HG02943 (cell line): ENCODE measurements at regions not wholly inside any gene's neighbourhood (a gene's known extent, or its start where the extent isn't known, plus 50 kb on each side); places are given as distances from the start of the nearest gene placed in this dataset.

Experiments
- ATAC-seq: cut with Tn5 transposase; IDR thresholded peaks from one replicate; pipeline ENCODE4 v1.9.1; 2021; ENCODE audit warnings: mild to moderate bottlenecking, low read depth, moderate library complexity; ENCODE audit not compliant: unreplicated experiment

GRCh38 chr3:22960105-22960984 is 242.8 kb upstream of the UBE2E2 start:
- ATAC-seq = no peak

- no peak for ATAC-seq
Observed at GRCh38 chr3:22962244-22962643, 240.9 kb upstream of the UBE2E2 start.

DNA sequence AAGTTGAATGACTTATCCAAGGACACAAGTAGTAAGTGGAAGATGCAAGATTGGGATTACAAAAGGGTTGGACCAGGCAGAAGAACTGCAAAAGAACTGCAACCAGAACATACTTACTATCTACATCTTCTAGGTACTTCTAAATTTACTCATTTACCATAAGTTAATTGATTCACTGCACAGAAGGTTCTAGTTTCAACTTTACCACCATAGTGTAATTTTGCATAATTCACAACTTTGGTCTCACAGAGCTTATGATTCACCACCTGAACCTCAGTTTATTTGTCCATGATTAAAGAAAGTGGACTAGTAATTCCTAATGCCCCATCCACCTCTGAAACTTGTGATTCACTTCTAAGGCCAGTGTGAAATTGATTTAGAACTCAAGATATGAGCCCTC is 236.8 kb upstream of the UBE2E2 start:
- no peak for ATAC-seq

DNA sequence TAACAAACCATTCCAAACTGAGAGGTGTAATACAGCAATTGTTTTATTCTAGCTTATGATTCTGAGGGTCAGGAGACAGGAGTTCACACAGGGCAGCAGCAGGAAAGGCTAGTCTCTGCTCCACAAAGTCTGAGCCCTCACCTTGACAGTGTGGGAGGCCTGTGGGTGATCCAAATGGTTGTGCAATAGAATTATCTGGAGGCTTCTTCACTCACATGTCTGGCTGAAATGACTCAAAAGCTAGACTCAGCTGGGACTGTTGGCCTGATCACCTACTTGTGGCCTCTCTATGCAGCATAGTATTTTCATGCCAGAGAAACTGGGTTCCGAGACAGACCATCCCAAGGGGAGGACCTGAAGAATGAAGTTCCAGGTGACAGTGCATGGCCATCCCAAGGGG is 233.9 kb upstream of the UBE2E2 start:
- ATAC-seq = no peak

- ATAC-seq = no peak
Observed at GRCh38 chr3:22971497-22971896, 231.6 kb upstream of the UBE2E2 start.

GRCh38 chr3:22977042-22977441 is 226.1 kb upstream of the UBE2E2 start:
- no peak for ATAC-seq

- ATAC-seq = peak; percentile 68
Observed at GRCh38 chr3:22977650-22978289, 225.4 kb upstream of the UBE2E2 start.

GRCh38 chr3:22979581-22979980 is 223.5 kb upstream of the UBE2E2 start:
- ATAC-seq = no peak

DNA sequence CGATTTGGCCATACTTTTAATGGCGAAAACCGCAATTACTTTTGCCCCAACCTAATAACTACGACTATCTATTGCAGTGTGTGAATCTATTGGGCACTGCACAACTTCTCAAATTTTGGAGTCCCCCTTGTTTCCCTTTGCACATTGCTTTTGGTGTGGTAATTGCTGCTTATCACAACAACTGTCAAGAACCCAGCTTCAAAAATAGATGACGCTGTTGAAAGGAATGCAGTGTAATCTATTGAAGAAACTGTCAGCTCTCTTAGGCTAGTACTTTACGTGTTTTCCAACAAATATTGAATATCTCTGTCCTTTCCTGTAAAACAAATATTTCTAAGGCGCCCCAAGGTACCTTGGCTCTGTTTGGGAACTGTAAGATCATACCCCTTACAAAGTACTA is 222.8 kb upstream of the UBE2E2 start:
- ATAC-seq = no peak

DNA sequence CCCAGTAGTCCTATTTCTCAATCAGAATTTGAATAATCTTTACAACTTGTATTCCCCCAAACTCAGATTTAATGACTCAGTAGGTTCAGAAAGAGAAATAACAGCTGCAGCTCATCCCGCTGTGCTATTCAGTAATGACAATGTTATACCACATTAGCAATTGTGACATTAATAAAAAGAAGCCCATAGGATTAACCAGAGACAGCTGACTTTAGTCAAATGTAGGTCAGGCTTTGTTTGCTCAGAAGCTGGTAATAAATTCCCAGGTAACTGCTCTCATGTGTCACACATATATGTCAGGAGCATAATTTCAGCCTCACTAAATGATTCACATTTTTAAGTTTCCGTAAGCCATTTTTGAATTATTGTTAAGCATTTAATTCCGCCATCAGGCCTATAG is 222.0 kb upstream of the UBE2E2 start:
- ATAC-seq = no peak

DNA sequence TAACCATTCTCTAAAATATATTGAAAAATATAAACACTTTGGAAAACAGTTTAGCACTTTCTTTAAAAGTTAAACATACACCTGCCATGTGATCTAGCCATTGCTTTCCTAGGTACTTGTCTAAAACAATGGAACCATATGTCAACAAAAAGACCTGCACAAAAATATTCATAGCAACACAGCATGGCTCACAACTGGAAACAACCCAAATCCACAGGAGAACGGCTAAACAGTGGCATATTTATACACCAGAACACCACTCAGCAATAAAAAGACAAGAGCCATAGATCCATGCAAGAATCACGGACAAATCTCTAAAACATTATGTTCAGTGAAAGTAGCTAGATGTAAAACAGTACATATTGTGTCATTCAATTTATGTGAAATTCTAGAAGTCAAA is 221.3 kb upstream of the UBE2E2 start:
- no peak for ATAC-seq

DNA sequence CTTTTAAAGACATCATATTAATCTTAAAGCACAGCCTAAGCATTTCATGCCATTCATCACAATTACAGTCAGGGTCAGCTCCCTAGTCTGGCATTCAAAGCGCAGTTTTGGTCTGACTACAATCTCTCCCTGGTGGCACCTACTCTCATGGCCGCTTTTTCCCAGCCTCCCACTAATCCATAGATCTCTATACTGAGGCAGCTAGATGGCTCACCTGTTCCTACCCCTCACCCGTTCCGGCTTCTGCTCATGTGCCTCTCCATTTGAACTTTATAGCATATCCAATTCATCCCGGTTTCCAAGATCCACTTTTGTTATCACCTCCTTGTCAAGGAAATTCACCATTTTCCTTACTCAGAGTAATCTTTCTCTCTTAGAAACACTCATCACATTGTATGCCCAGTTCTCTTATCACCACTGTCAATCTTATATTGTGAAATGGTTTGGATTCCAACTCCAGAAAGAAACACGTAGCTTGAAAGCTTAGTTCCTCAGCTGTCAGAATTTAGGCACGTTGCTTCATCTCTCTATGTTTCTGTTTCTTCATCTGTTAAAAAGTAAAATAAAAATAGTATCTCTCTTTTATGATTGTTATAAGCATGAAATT is 220.0 kb upstream of the UBE2E2 start:
- no peak for ATAC-seq

GRCh38 chr3:22986958-22987357 is 216.2 kb upstream of the UBE2E2 start:
- ATAC-seq = no peak

DNA sequence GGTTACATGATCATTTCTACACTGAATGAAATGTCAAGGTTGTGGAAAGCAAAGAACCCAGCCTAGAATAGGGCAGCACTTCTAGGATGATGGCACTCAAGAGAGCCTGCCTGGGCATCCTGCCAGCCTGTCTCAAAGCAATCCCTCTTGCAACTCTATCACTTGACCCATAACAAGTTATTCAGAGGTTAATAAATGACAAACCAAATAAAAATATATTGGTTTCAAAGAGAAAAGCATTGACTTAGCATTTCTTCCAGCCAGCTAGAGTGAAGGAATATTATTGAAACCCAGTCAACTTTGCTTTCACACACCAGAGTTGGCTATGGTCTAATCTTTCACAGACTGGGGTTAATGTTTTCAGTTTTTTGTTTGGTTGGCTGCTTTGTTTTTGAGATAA is 214.6 kb upstream of the UBE2E2 start:
- no peak for ATAC-seq

DNA sequence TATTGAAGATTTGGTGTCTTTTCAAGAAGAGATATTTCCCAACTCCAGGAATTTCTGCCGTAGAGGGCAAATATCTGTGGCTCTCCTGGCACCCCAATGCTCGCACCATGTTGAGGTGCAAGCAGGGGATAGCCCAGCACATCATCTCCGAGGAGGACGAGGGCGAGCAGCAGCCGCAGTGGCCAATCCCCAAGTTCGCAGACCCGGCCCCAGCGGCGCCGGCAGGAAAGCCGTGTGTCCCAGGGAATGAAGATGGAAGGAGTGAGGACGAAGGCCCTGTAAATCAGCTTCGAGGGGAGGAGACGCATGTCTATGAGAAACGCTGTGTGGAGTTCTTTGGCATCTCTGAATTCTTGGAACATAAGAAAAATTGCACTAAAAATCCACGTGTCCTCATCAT is 213.4 kb upstream of the UBE2E2 start:
- ATAC-seq = no peak

DNA sequence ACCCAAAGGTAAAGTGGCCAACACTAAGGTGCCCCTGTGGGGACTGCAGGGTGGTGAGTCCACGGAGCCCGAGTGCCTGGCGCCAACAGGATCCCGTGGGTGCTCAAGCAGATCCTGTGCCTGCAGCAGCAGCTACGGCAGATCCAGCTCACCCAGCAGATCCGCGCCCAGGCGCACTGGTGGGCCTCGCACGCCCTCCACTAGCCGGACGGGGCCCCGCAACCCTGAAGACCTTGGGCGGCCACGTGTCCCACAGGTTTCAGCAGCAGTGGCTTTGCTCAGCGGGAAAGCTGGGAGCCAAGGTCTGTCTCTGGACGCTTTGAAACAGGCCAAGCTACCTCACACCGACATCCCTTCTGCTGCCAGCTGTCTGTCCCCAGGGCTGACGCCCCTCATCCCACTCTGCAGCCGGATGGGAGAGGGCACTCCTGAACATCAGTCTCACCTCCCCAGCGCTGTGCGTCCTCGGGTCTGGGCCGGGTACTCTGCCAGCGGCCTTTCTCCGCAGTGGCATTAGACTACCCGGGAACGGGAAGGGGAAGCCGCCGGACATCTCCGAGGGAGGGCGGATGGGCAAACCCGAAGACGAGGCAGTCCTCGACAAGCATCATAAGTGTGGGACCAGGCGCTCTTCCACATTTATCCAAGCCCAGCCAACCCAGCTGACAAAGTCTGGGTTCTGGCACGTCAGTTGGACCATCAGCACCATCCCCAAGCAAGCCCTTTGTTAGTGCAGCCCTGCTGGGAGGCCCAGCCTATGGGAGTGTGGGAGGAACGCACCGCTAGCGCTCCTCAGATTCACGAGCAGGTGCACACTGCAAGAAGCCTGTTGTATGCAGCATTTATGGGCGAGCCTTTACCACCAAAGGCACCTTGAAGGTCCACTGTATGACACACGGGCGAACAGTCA is 212.6 kb upstream of the UBE2E2 start:
- no peak for ATAC-seq

DNA sequence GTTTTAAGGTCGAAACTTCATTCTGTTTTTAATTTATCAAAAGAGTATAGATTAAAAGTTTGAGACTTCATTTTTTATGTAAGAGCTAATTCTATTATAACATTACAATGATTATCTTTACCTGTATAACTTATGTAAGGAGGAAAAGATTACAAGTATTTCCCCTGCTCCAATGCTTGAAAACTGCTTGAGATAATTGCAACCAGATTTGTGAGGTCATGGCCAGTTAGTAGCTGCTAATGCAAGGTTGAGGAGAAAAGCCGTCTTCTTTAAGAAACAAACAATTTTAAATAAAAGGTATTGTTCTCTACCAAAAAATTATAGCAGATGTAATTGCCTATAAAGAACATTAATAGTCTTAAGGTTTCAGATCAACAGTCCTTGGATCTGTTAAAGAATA is 208.3 kb upstream of the UBE2E2 start:
- ATAC-seq = no peak

- ATAC-seq = no peak
Observed at GRCh38 chr3:22996920-22997571, 206.1 kb upstream of the UBE2E2 start.

DNA sequence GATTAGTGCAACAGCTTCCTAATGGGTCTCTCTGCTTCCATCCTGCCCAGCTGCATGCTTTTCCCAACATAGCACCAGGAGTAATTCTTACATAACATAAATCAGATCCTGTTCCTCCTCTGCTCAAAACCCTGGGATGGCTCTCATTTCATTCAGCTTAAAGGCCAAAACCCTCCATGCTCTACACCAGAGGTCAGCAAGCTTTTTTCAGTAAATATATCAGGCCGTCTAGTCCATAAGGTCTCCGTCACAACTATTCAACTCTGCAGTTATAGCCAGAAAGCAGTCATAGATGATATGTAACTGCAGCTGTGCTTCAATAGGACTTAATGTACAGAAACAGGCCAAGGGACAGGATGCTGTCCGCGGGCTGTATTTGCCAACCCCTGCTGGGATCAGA is 202.8 kb upstream of the UBE2E2 start:
- no peak for ATAC-seq

GRCh38 chr3:23002151-23002550 is 201.0 kb upstream of the UBE2E2 start:
- no peak for ATAC-seq
